ENCODE measurements at regions not wholly inside any gene's neighbourhood (a gene's known extent, or its start where the extent isn't known, plus 50 kb on each side); places are given as distances from the start of the nearest gene placed in this dataset.
"Not testable (repeated sequence)": the region's sequence is repeated elsewhere in the genome, so short reads cannot be mapped to it uniquely, and the experiment has no call there.

- H3K4me1 ChIP-seq (ENCODE audit: control insufficient read depth, insufficient read depth, low read length) = not testable (repeated sequence)
These were observed 485.4 kb upstream of the SOX11 start for GRCh38 chr2:5206742-5207141.

GRCh38 chr2:5215989-5216607 lies 476.1 kb upstream of the SOX11 start:
- Histone ChIP-seq H3K9ac (ENCODE audit: low read depth, low read length) (no peak overlapping the region), H3K4me1 (ENCODE audit: control insufficient read depth, insufficient read depth, low read length) (no peaks in the 10 kb centered on the region), H3K27me3 (ENCODE audit: control insufficient read depth, insufficient read depth, low read length) (no peaks in the 10 kb centered on the region), H3K4me2 (ENCODE audit: low read length) (no peak overlapping the region), H3K4me3 (ENCODE audit: low read length) (no peak overlapping the region), H3K9me3 (replicated peaks; ENCODE audit: low read length) (no peaks in the 10 kb centered on the region), H3K36me3 (ENCODE audit: insufficient read depth, low read length) (no peaks in the 10 kb centered on the region)

More at GRCh38 chr2:5206742-5207141, 485.4 kb upstream of the SOX11 start:
- H3K9me3 ChIP-seq (replicated peaks; ENCODE audit: low read length); H3K4me3 ChIP-seq (ENCODE audit: low read length); H3K27me3 ChIP-seq (ENCODE audit: control insufficient read depth, insufficient read depth, low read length); H3K4me2 ChIP-seq (ENCODE audit: low read length); H3K36me3 ChIP-seq (ENCODE audit: insufficient read depth, low read length); H3K9ac ChIP-seq (ENCODE audit: low read depth, low read length): not testable (repeated sequence)

- Histone ChIP-seq H3K4me2 (ENCODE audit: low read length) (no peak overlapping the region), H3K9me3 (replicated peaks; ENCODE audit: low read length) (no peaks in the 10 kb centered on the region), H3K4me3 (ENCODE audit: low read length) (no peak overlapping the region), H3K27me3 (ENCODE audit: control insufficient read depth, insufficient read depth, low read length) (no peaks in the 10 kb centered on the region), H3K9ac (ENCODE audit: low read depth, low read length) (no peak overlapping the region), H3K36me3 (ENCODE audit: insufficient read depth, low read length) (no peaks in the 10 kb centered on the region), H3K4me1 (ENCODE audit: control insufficient read depth, insufficient read depth, low read length) (no peaks in the 10 kb centered on the region)
These were observed 465.0 kb upstream of the SOX11 start for GRCh38 chr2:5227062-5227699.

- H3K4me3 ChIP-seq (ENCODE audit: low read length) = no peak overlapping the region
These were observed 462.6 kb upstream of the SOX11 start for GRCh38 chr2:5229574-5229973.

GRCh38 chr2:5230444-5230843 lies 461.7 kb upstream of the SOX11 start:
- H3K27me3 ChIP-seq (ENCODE audit: control insufficient read depth, insufficient read depth, low read length) = no peaks in the 10 kb centered on the region
- no peaks in the 10 kb centered on the region for H3K4me1 ChIP-seq (ENCODE audit: control insufficient read depth, insufficient read depth, low read length)
- no peaks in the 10 kb centered on the region for H3K36me3 ChIP-seq (ENCODE audit: insufficient read depth, low read length)
- no peak overlapping the region for H3K9ac ChIP-seq (ENCODE audit: low read depth, low read length)
- no peaks in the 10 kb centered on the region for H3K9me3 ChIP-seq (replicated peaks; ENCODE audit: low read length)
- H3K4me2 ChIP-seq (ENCODE audit: low read length) = no peak overlapping the region
- H3K4me3 ChIP-seq (ENCODE audit: low read length) = no peak overlapping the region

More at GRCh38 chr2:5229574-5229973, 462.6 kb upstream of the SOX11 start:
- no peaks in the 10 kb centered on the region for H3K36me3 ChIP-seq (ENCODE audit: insufficient read depth, low read length)
- H3K4me2 ChIP-seq (ENCODE audit: low read length) = no peak overlapping the region
- H3K9me3 ChIP-seq (replicated peaks; ENCODE audit: low read length) = no peaks in the 10 kb centered on the region
- no peaks in the 10 kb centered on the region for H3K27me3 ChIP-seq (ENCODE audit: control insufficient read depth, insufficient read depth, low read length)
- no peaks in the 10 kb centered on the region for H3K4me1 ChIP-seq (ENCODE audit: control insufficient read depth, insufficient read depth, low read length)
- no peak overlapping the region for H3K9ac ChIP-seq (ENCODE audit: low read depth, low read length)

- no peak overlapping the region for H3K4me2 ChIP-seq (ENCODE audit: low read length)
- H3K36me3 ChIP-seq (ENCODE audit: insufficient read depth, low read length) = no peaks in the 10 kb centered on the region
- no peaks in the 10 kb centered on the region for H3K9me3 ChIP-seq (replicated peaks; ENCODE audit: low read length)
- no peak overlapping the region for H3K4me3 ChIP-seq (ENCODE audit: low read length)
- no peaks in the 10 kb centered on the region for H3K27me3 ChIP-seq (ENCODE audit: control insufficient read depth, insufficient read depth, low read length)
- no peak overlapping the region for H3K9ac ChIP-seq (ENCODE audit: low read depth, low read length)
- no peaks in the 10 kb centered on the region for H3K4me1 ChIP-seq (ENCODE audit: control insufficient read depth, insufficient read depth, low read length)
These were observed 461.3 kb upstream of the SOX11 start for GRCh38 chr2:5230855-5231254.

- Histone ChIP-seq H3K9ac (ENCODE audit: low read depth, low read length) (no peak overlapping the region), H3K4me2 (ENCODE audit: low read length) (no peak overlapping the region), H3K36me3 (ENCODE audit: insufficient read depth, low read length) (no peaks in the 10 kb centered on the region), H3K27me3 (ENCODE audit: control insufficient read depth, insufficient read depth, low read length) (no peaks in the 10 kb centered on the region), H3K4me1 (ENCODE audit: control insufficient read depth, insufficient read depth, low read length) (no peaks in the 10 kb centered on the region), H3K4me3 (ENCODE audit: low read length) (no peak overlapping the region), H3K9me3 (replicated peaks; ENCODE audit: low read length) (no peaks in the 10 kb centered on the region)
These were observed 460.9 kb upstream of the SOX11 start for GRCh38 chr2:5231287-5231686.

- Histone ChIP-seq H3K4me3 (ENCODE audit: low read length) (no peak overlapping the region), H3K36me3 (ENCODE audit: insufficient read depth, low read length) (no peaks in the 10 kb centered on the region), H3K9ac (ENCODE audit: low read depth, low read length) (no peak overlapping the region), H3K4me2 (ENCODE audit: low read length) (no peak overlapping the region), H3K4me1 (ENCODE audit: control insufficient read depth, insufficient read depth, low read length) (no peaks in the 10 kb centered on the region), H3K27me3 (ENCODE audit: control insufficient read depth, insufficient read depth, low read length) (no peaks in the 10 kb centered on the region), H3K9me3 (replicated peaks; ENCODE audit: low read length) (no peaks in the 10 kb centered on the region)
These were observed 457.6 kb upstream of the SOX11 start for GRCh38 chr2:5234563-5234962.

- H3K4me1 ChIP-seq (ENCODE audit: control insufficient read depth, insufficient read depth, low read length) = no peaks in the 10 kb centered on the region
- H3K4me2 ChIP-seq (ENCODE audit: low read length) = no peak overlapping the region
- no peak overlapping the region for H3K9ac ChIP-seq (ENCODE audit: low read depth, low read length)
- H3K4me3 ChIP-seq (ENCODE audit: low read length) = no peak overlapping the region
- H3K9me3 ChIP-seq (replicated peaks; ENCODE audit: low read length) = no peaks in the 10 kb centered on the region
- H3K27me3 ChIP-seq (ENCODE audit: control insufficient read depth, insufficient read depth, low read length) = no peaks in the 10 kb centered on the region
- no peaks in the 10 kb centered on the region for H3K36me3 ChIP-seq (ENCODE audit: insufficient read depth, low read length)
These were observed 456.5 kb upstream of the SOX11 start for GRCh38 chr2:5235701-5236100.

- H3K27me3 ChIP-seq (ENCODE audit: control insufficient read depth, insufficient read depth, low read length) = no peaks in the 10 kb centered on the region
- no peak overlapping the region for H3K4me2 ChIP-seq (ENCODE audit: low read length)
- no peak overlapping the region for H3K9ac ChIP-seq (ENCODE audit: low read depth, low read length)
- no peaks in the 10 kb centered on the region for H3K9me3 ChIP-seq (replicated peaks; ENCODE audit: low read length)
- no peaks in the 10 kb centered on the region for H3K4me1 ChIP-seq (ENCODE audit: control insufficient read depth, insufficient read depth, low read length)
- no peaks in the 10 kb centered on the region for H3K36me3 ChIP-seq (ENCODE audit: insufficient read depth, low read length)
- H3K4me3 ChIP-seq (ENCODE audit: low read length) = no peak overlapping the region
These were observed 455.9 kb upstream of the SOX11 start for GRCh38 chr2:5236249-5236648.

- Histone ChIP-seq H3K27me3 (ENCODE audit: control insufficient read depth, insufficient read depth, low read length) (no peaks in the 10 kb centered on the region), H3K4me1 (ENCODE audit: control insufficient read depth, insufficient read depth, low read length) (no peaks in the 10 kb centered on the region), H3K9me3 (replicated peaks; ENCODE audit: low read length) (no peaks in the 10 kb centered on the region), H3K9ac (ENCODE audit: low read depth, low read length) (no peak overlapping the region), H3K4me2 (ENCODE audit: low read length) (no peak overlapping the region), H3K4me3 (ENCODE audit: low read length) (no peak overlapping the region), H3K36me3 (ENCODE audit: insufficient read depth, low read length) (no peaks in the 10 kb centered on the region)
These were observed 449.4 kb upstream of the SOX11 start for GRCh38 chr2:5242751-5243150.

GRCh38 chr2:5250482-5250881 lies 441.7 kb upstream of the SOX11 start:
- Histone ChIP-seq H3K4me1 (ENCODE audit: control insufficient read depth, insufficient read depth, low read length) (no peaks in the 10 kb centered on the region), H3K4me2 (ENCODE audit: low read length) (no peak overlapping the region), H3K9ac (ENCODE audit: low read depth, low read length) (no peak overlapping the region), H3K27me3 (ENCODE audit: control insufficient read depth, insufficient read depth, low read length) (no peaks in the 10 kb centered on the region), H3K36me3 (ENCODE audit: insufficient read depth, low read length) (no peaks in the 10 kb centered on the region), H3K4me3 (ENCODE audit: low read length) (no peak overlapping the region), H3K9me3 (replicated peaks; ENCODE audit: low read length) (no peaks in the 10 kb centered on the region)

All from skeletal muscle satellite cell (primary cell).